SK-N-SH treated with all-trans-retinoic acid at 6 μM for 48 hours (cell line): ENCODE measurements at regions not wholly inside any gene's neighbourhood (a gene's known extent, or its start where the extent isn't known, plus 50 kb on each side); places are given as distances from the start of the nearest gene placed in this dataset.

Experiments used
- ARNTL ChIP-seq: fragments of 450-650 bp; formaldehyde crosslinking; IDR thresholded peaks from 2 replicates; pipeline ENCODE4 v1.5.0; 2020; ENCODE audit warnings: low read depth, mild to moderate bottlenecking, moderate library complexity, borderline replicate concordance
- CREB5 ChIP-seq: fragments of 250-450 bp; sonication (Bioruptor Pico); IDR thresholded peaks from 2 replicates; pipeline ENCODE4 v1.5.1; 2020; ENCODE audit warnings: low read depth, mild to moderate bottlenecking, moderate library complexity
- CSDC2 ChIP-seq: fragments of 250-450 bp; sonication (Bioruptor Pico); IDR thresholded peaks from 2 replicates; pipeline ENCODE4 v1.5.0; 2020; ENCODE audit warnings: mild to moderate bottlenecking, moderate library complexity
- ESRRG ChIP-seq: fragments of 250-450 bp; sonication (Bioruptor Pico); IDR thresholded peaks from 2 replicates; pipeline ENCODE4 v1.6.1; 2021; ENCODE audit warnings: mild to moderate bottlenecking
- GLIS3 ChIP-seq: fragments of 250-450 bp; sonication (Bioruptor Pico); IDR thresholded peaks from 2 replicates; pipeline ENCODE4 v1.5.0; 2020; ENCODE audit warnings: mild to moderate bottlenecking, moderate library complexity
- ISL1 ChIP-seq: fragments of 250-450 bp; sonication (Bioruptor Pico); IDR thresholded peaks from 2 replicates; pipeline ENCODE4 v2.1.2; 2022; ENCODE audit warnings: mild to moderate bottlenecking, moderate library complexity
- PATZ1 ChIP-seq: fragments of 250-450 bp; sonication (Bioruptor Pico); IDR thresholded peaks from 2 replicates; pipeline ENCODE4 v1.8.0; 2020; ENCODE audit warnings: mild to moderate bottlenecking, moderate library complexity, borderline replicate concordance
- SNAI2 ChIP-seq: fragments of 250-450 bp; sonication (Bioruptor Pico); IDR thresholded peaks from 2 replicates; pipeline ENCODE4 v1.5.0; 2020; ENCODE audit warnings: mild to moderate bottlenecking, moderate library complexity
- ZFP30 ChIP-seq: fragments of 450-650 bp; formaldehyde crosslinking; IDR thresholded peaks from 2 replicates; pipeline ENCODE4 v1.5.0; 2022; ENCODE audit warnings: mild to moderate bottlenecking, moderate library complexity
- ZNF8 ChIP-seq: fragments of 450-650 bp; formaldehyde crosslinking; IDR thresholded peaks from 2 replicates; pipeline ENCODE4 v1.5.0; 2020; ENCODE audit warnings: mild to moderate bottlenecking, moderate library complexity

DNA sequence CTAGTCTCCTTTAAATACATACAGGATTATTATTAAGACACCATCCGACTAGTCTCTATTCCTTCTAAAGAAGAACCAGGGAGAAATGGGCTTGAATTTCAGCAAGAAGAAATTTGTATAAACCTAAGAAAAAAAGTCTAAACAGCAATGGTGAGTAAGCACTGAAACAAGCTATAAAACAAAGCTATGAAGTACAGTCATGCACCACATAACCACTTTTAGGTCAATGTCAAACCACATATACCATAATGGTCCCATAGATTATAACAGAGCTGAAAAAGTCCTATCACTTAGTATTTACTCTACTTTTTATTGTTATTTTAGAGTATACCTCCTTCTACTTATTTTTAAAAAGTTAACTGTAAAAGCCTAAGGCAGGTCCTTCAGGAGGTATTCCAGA lies 102.0 kb upstream of the NFIB start:
- no peak for TF ChIP-seq SNAI2 (CRISPR knock-in tag)
- no peak for TF ChIP-seq CSDC2 (CRISPR knock-in tag)
- TF ChIP-seq GLIS3 (CRISPR knock-in tag), result no peak
- no peak for TF ChIP-seq CREB5 (CRISPR knock-in tag)
- TF ChIP-seq ISL1 (CRISPR knock-in tag), result no peak
- TF ChIP-seq ESRRG, result no peak
- TF ChIP-seq ZNF8 (CRISPR knock-in tag), result no peak
- no peak for TF ChIP-seq PATZ1 (CRISPR knock-in tag)
- no peak for TF ChIP-seq ARNTL (CRISPR knock-in tag)
- no peak for TF ChIP-seq ZFP30 (CRISPR knock-in tag)
